BE2C (cell line): ENCODE measurements at regions not wholly inside any gene's neighbourhood (a gene's known extent, or its start where the extent isn't known, plus 50 kb on each side); places are given as distances from the start of the nearest gene placed in this dataset.

Source experiments
- DNase-seq: peaks from one replicate; pipeline ENCODE4 v3.0.0-alpha.2; 2020
- H3K27me3 ChIP-seq: fragments of 250-450 bp; sonication (Bioruptor Pico); 2 replicates; pipeline ENCODE4 v1.5.1; 2020; ENCODE audit warnings: mild to moderate bottlenecking
- H3K36me3 ChIP-seq: fragments of 250-450 bp; sonication (Bioruptor Pico); 2 replicates; pipeline ENCODE4 v1.5.1; 2020; ENCODE audit warnings: mild to moderate bottlenecking
- H3K4me1 ChIP-seq: fragments of 250-450 bp; sonication (Bioruptor Pico); 2 replicates; pipeline ENCODE4 v1.5.1; 2020
- H3K4me3 ChIP-seq: 2 replicates; pipeline ENCODE4 v1.5.1; 2011; ENCODE audit warnings: low read depth, low read length
- H3K9me3 ChIP-seq: fragments of 250-450 bp; sonication (Bioruptor Pico); 2 replicates; pipeline ENCODE4 v1.5.1; 2020
- TF ChIP-seq, protein P1 (sequence below): IDR thresholded peaks from 2 replicates; pipeline ENCODE4 v1.5.1; 2012; ENCODE audit warnings: mild to moderate bottlenecking, low read depth, low read length

DNA sequence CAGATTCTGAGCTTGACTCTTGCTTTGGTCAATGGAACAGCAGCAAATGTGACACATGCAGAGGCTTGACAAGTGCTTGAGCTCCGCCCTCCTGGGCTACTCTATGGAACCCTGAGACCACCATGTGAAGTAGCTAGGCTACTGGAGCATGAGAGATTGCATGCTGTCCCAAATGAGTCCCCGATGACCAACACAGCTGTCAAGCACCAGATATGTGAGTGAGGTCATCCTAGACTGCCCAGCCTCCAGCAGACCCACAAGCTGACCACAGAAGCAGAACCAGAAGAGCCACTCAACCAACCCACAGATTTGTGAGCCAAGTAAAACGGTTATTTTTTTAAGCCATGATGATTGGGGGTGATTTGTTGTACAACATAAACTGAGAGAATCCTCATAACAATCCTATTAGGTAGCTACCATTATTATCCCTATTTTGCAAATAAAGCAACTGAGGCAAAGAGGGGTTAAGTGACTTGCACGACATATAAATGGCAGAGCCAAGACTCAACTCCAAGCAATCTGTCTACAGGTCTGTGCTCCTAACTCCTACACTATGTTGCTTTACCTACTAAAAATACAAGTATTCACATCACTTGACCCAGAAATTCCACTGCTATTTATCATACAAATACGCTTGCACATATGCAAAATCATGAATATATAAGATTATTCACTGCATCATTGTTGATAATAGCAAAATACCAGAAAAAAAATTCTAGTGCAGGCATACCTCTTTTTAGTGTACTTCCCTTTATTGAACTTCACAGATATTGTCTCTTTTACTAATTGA is 136.2 kb downstream of the NDUFA12 start:
- DNase-seq, result no peak
- TF ChIP-seq, protein P1, sequence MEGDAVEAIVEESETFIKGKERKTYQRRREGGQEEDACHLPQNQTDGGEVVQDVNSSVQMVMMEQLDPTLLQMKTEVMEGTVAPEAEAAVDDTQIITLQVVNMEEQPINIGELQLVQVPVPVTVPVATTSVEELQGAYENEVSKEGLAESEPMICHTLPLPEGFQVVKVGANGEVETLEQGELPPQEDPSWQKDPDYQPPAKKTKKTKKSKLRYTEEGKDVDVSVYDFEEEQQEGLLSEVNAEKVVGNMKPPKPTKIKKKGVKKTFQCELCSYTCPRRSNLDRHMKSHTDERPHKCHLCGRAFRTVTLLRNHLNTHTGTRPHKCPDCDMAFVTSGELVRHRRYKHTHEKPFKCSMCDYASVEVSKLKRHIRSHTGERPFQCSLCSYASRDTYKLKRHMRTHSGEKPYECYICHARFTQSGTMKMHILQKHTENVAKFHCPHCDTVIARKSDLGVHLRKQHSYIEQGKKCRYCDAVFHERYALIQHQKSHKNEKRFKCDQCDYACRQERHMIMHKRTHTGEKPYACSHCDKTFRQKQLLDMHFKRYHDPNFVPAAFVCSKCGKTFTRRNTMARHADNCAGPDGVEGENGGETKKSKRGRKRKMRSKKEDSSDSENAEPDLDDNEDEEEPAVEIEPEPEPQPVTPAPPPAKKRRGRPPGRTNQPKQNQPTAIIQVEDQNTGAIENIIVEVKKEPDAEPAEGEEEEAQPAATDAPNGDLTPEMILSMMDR, result no peak

DNA sequence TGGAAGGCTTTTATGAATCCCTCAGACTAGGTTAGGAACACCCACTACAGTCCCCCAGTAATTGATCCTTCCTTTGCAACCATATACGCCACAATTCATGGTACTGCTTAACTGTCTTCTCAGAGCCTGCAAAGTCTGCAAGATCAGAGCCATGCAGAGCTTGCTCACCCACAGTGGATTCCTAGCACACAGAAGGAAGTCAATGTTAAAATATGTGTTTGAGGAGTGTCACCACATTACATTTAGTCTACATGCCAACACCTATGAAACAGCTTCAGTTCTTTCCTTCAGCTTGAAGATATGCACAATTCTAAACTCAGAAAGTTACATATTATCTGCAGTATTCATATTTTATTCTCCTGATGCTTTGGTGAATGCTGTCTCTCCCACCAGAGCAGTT is 138.5 kb downstream of the NDUFA12 start:
- TF ChIP-seq, protein P1, result no peak

More for the DNA sequence above, 136.2 kb downstream of the NDUFA12 start:
- H3K27me3 ChIP-seq, result peaks cover 18% of the 10 kb centered on the region
- H3K4me3 ChIP-seq, result no peak overlapping the region
- H3K9me3 ChIP-seq, result no peaks in the 10 kb centered on the region
- H3K36me3 ChIP-seq, result no peaks in the 10 kb centered on the region
- H3K4me1 ChIP-seq, result no peaks in the 10 kb centered on the region

DNA sequence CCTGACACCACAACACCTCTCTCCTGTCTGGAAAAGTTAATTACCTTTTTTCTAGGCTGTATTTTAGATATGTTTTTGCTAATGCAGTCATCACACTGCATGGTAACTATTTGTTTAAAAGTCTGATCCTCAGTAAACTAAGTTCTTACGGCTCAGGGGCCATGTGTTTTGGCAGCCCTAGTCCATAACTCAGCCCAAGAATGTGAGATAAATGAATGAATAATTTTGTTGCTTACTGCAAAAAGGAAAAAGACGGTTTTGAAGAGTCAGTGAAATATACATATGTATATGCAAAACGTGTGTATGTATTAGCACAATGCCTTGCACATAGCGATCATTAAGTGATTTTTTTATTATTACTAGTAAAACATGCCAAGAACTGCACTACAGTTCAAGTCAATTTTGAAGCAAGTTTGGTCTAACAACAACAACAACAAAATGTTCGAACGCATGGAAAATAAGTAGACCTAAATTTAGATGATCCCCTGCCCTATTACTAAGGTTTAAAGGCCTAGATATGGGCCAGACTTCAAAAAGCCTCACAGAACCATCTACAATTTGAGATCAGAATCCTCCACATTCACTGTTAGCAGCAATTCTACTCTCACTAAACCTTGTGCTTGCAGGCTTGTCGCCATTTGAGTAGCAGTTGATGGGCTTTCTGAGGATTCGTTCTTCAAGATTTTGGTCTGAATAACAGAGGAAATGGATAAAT is 140.0 kb downstream of the NDUFA12 start:
- H3K36me3 ChIP-seq, result no peaks in the 10 kb centered on the region
- TF ChIP-seq, protein P1, result no peak
- H3K4me1 ChIP-seq, result no peaks in the 10 kb centered on the region
- DNase-seq, result no peak
- H3K9me3 ChIP-seq, result no peaks in the 10 kb centered on the region
- H3K27me3 ChIP-seq, result peaks cover 9% of the 10 kb centered on the region
- no peak overlapping the region for H3K4me3 ChIP-seq

More for the DNA sequence above, 138.5 kb downstream of the NDUFA12 start:
- Histone ChIP-seq H3K9me3 (no peaks in the 10 kb centered on the region), H3K27me3 (peaks cover 6% of the 10 kb centered on the region), H3K4me3 (no peak overlapping the region), H3K4me1 (no peaks in the 10 kb centered on the region), H3K36me3 (no peaks in the 10 kb centered on the region)
- no peak for DNase-seq

DNA sequence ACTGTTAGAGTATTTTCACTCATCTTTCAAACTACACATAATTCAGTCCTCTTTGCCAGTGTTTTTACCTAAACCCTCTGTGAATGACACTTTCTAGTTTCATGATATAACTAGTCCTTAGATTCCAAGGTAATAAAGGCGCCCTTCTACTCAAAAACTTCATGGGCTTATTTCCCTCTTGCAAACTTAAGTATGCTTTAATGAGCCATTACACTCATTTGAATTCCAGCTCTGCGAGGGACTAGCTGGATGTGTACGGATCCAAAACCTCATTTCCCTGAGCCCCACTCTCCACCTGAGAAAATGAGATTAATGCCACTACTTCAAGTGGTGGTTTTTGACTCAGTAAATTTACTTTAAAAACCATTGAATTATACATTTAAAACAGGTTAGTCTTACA is 141.1 kb downstream of the NDUFA12 start:
- Histone ChIP-seq H3K4me3 (no peak overlapping the region), H3K9me3 (no peaks in the 10 kb centered on the region), H3K4me1 (no peaks in the 10 kb centered on the region), H3K27me3 (peaks cover 9% of the 10 kb centered on the region), H3K36me3 (no peaks in the 10 kb centered on the region)
- TF ChIP-seq, protein P1, result no peak
- no peak for DNase-seq

DNA sequence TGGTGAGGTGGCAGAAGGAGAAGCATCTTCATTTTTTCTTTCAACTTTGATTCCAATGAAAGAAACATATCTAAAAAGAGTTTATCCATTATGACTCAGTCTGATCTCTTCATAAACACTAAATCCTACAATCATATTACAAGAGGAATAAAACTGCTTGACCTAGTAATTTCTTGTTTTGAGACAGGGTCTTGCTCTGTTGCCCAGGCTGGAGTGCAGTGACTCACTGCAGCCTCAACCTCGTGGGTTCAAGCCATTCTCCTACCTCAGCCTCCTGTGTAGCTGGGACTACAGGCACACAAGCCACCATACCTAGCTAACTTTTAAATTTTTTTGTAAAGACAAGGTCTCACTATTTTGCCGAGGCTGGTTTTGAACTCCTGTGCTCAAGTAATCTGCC is 147.2 kb downstream of the NDUFA12 start:
- no peaks in the 10 kb centered on the region for H3K36me3 ChIP-seq
- H3K4me1 ChIP-seq, result no peaks in the 10 kb centered on the region
- TF ChIP-seq, protein P1, result no peak
- 0 out of 2 replicates have a peak, but pooled peaks cover 4% of the 10 kb centered on the region for H3K27me3 ChIP-seq
- no peak overlapping the region for H3K4me3 ChIP-seq
- H3K9me3 ChIP-seq, result no peaks in the 10 kb centered on the region
- DNase-seq, result no peak

DNA sequence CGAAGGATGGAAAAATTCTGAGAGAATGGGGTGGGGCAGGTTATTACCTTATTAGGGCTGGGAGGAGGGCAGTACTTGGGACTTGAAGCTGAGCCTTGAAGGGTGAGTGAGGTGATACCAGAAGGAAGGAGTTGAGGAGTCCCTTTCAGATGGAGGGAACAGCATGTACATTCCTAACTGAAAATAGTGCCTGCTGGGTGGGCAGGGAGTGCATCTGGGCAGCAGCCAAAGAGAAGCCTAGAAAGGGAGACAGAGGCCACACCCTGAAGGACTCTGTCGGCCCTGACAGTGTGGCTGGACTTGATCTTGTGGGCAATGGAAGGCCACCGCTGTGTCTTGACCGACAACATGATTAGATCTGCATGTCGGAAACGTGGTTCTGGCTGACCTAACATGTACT is 147.6 kb downstream of the NDUFA12 start:
- no peak overlapping the region for H3K4me3 ChIP-seq
- TF ChIP-seq, protein P1, result no peak
- DNase-seq, result no peak
- no peaks in the 10 kb centered on the region for H3K36me3 ChIP-seq
- no peaks in the 10 kb centered on the region for H3K9me3 ChIP-seq
- 0 out of 2 replicates have a peak, but pooled peaks cover 4% of the 10 kb centered on the region for H3K27me3 ChIP-seq
- H3K4me1 ChIP-seq, result no peaks in the 10 kb centered on the region
